Transverse colon (tissue), 4 donors: ENCODE measurements at regions not wholly inside any gene's neighbourhood (a gene's known extent, or its start where the extent isn't known, plus 50 kb on each side); places are given as distances from the start of the nearest gene placed in this dataset.

Source experiments
- DNase-seq: peaks from one replicate; pipeline ENCODE4 v3.0.0-alpha.2; 2019
- H3K27ac ChIP-seq, 4 donors: fragments of 200-600 bp; sonication (generic); 2 replicates each; pipeline ENCODE4 v1.5.1; 2016 to 2018; ENCODE audit warnings: inconsistent platforms in 4 of 4
- H3K27me3 ChIP-seq: fragments of 200-600 bp; sonication (generic); 2 replicates; pipeline ENCODE4 v1.5.1; 2017; ENCODE audit warnings: inconsistent platforms
- H3K36me3 ChIP-seq, 4 donors: fragments of 200-600 bp; sonication (generic); 2 replicates each; pipeline ENCODE4 v1.5.1; 2017 to 2019; ENCODE audit warnings: inconsistent platforms in 4 of 4
- H3K4me1 ChIP-seq, 4 donors: fragments of 200-600 bp; sonication (generic); 2 replicates each; pipeline ENCODE4 v1.5.1; 2017 to 2020; ENCODE audit warnings: inconsistent platforms in 4 of 4
- H3K4me3 ChIP-seq, 4 donors: fragments of 200-600 bp; sonication (generic); 1 replicate in 1 of 4; 2 replicates in 3 of 4; pipeline versions ENCODE4 v1.5.1 to v1.6.1; 2017 to 2019; ENCODE audit warnings: inconsistent platforms in 4 of 4
- H3K9me3 ChIP-seq, 2 donors: fragments of 200-600 bp; sonication (generic); 2 replicates each; pipeline ENCODE4 v1.5.1; 2017 to 2019; ENCODE audit warnings: inconsistent platforms in 2 of 2
- EP300 ChIP-seq: sonication (generic); formaldehyde crosslinking; IDR thresholded peaks from one replicate; pipeline ENCODE4 v1.6.1; 2017; ENCODE audit warnings: antibody characterized with exemption, low read depth
- POLR2A ChIP-seq: fragments of 450-650 bp; IDR thresholded peaks from one replicate; pipeline ENCODE4 v1.6.1; 2016; ENCODE audit warnings: antibody characterized with exemption, mild to moderate bottlenecking, moderate library complexity
- POLR2AphosphoS5 ChIP-seq, 3 donors: sonication (generic); formaldehyde crosslinking; IDR thresholded peaks; one replicate each; pipeline ENCODE4 v1.6.1; 2016; ENCODE audit warnings: antibody characterized with exemption in 3 of 3
- WGBS, 2 donors: methylation state at CpG; one replicate each; pipeline ENCODE4 v1.1.5; 2018; ENCODE audit warnings: low coverage in 1 of 2; 5-methylcytosine and 5-hydroxymethylcytosine counted together
- in situ Hi-C, 4 donors: fragments of 200-750 bp; cut with MboI; loops; one replicate each; pipeline versions ENCODE4 v1.15.0 to v1.15.1; 2017; ENCODE audit warnings: low sequenced_read_pairs in 3 of 4, low pct_ligation_motif_present in 1 of 4, low pct_unique_long_range_greater_than_20kb in 1 of 4
- intact Hi-C: fragments of 100-400 bp; cut with DNase I; formaldehyde crosslinking; loops from one replicate; pipeline ENCODE4 v1.15.1; 2023; ENCODE audit warnings: low total_unique reads
- TF ChIP-seq, protein P1 (sequence below), 5 experiments: fragments of 200-600 bp in 3 of 5; fragments of 450-650 bp in 2 of 5; sonication (generic) in 3 of 5; IDR thresholded peaks; 1 replicate in 2 of 5; 2 replicates in 3 of 5; pipeline ENCODE4 v1.5.1; 2016 to 2017; ENCODE audit warnings: antibody characterized with exemption in 5 of 5, inconsistent platforms in 3 of 5, mild to moderate bottlenecking in 2 of 5, moderate library complexity in 1 of 5

DNA sequence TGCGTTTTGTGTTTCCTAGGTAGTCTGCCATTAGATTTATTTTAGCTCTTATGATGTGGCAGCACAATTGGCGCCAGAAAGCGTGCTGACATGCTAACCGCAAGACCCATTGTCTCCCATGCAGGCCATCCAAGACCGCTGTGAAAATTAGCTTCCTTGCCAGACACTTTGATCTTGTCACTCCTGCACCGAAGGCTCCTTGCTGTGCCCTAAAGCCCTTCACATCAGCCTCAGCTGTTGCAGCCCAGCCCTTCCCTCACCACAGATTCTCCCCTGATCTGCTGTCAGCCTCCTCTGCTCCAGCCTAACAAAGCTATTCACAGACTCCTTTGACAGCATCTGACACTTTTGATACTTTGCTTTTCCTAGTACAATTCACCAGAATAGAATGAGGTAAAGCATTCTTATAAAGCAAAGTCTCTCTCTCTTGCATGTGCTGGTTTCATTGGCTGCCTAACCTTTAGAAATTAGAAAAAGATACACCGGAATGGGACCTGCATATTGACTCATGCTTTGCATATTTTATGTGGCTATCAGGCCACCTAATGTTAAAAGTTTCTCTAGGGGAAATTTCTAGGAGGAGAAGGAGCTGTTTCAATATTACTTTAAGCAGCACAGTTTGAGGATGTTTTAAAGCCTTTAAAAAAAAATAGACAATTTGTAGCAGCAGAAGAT, 280.3 kb upstream of the FMN2 start:
- Histone ChIP-seq H3K4me1 (peaks cover 0 to 12% (median 5%) of the 10 kb centered on the region in 4 donors), H3K36me3 (no peaks in the 10 kb centered on the region), H3K27ac (no peak overlapping the region), H3K4me3 (no peak overlapping the region), H3K27me3 (no peaks in the 10 kb centered on the region), H3K9me3 (no peaks in the 10 kb centered on the region)
- WGBS, 2 donors, result 69 to 89% methylated on average over 3 to 7 of the region's 7 CpGs
- TF ChIP-seq POLR2AphosphoS5 (IDR thresholded peaks at IDR 0.05) (no peak), POLR2A (no peak), EP300 (no peak)
- TF ChIP-seq, protein P1, sequence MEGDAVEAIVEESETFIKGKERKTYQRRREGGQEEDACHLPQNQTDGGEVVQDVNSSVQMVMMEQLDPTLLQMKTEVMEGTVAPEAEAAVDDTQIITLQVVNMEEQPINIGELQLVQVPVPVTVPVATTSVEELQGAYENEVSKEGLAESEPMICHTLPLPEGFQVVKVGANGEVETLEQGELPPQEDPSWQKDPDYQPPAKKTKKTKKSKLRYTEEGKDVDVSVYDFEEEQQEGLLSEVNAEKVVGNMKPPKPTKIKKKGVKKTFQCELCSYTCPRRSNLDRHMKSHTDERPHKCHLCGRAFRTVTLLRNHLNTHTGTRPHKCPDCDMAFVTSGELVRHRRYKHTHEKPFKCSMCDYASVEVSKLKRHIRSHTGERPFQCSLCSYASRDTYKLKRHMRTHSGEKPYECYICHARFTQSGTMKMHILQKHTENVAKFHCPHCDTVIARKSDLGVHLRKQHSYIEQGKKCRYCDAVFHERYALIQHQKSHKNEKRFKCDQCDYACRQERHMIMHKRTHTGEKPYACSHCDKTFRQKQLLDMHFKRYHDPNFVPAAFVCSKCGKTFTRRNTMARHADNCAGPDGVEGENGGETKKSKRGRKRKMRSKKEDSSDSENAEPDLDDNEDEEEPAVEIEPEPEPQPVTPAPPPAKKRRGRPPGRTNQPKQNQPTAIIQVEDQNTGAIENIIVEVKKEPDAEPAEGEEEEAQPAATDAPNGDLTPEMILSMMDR (IDR thresholded peaks at IDR 0.05), result no peak
- no peak for DNase-seq
- in situ Hi-C loops (no loop called here), intact Hi-C loops (no loop called here)

DNA sequence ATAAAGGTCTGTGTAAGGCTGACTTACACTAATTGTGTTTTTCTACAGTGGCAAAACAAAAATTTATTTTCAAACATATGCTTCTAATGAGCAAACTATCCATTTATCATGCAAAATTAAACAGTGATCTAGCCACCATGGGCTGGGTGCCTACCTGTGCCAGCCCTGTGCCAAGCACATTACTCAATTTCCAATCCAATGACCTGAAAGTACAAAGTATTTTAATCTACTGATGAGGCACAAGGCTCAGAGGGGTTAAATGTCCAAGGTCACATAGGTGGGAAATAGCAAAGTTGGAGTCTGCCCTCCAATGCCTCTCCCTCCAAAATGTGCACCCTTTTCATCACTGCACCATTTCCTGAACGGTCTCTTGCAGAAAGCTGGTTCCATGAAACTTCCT, 279.1 kb upstream of the FMN2 start:
- no peak overlapping the region for H3K27ac ChIP-seq
- in situ Hi-C loops, result no loop called here

DNA sequence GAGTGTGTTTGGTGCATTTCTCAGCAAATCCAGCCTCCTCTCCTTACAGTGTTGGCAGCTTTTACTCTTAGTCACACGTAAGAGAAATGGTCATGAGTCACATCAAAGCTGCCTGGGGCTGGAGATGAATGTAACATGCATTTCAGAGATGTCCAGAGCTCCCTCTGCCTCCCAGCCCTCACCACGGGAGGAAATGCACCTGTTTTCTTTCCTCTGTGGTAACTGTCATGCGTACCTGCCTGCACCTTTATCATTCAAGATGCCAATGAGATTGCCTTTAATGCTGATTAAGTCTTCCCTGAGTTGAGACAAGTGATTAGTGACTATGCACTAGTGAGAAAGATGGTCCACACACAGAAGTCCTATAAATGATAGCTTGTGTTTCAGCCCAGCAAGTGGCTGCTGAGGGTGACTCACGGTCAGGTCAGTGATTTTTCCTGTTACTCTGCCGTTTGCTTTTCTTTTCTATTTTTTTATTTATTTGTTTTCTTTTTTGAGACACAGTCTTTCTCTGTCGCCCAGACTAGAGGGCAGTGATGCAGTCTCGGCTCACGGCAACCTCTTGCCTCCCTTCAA, 277.3 kb upstream of the FMN2 start:
- Histone ChIP-seq H3K27ac (peak overlapping the region; percentile 2 to 84 (median 66)), H3K4me1 (peaks cover 0 to 11% (median 5%) of the 10 kb centered on the region in 4 donors), H3K4me3 (no peak overlapping the region), H3K36me3 (no peaks in the 10 kb centered on the region), H3K9me3 (no peaks in the 10 kb centered on the region), H3K27me3 (no peaks in the 10 kb centered on the region)
- in situ Hi-C loops (no loop called here), intact Hi-C loops (no loop called here)
- no peak for TF ChIP-seq POLR2A
- peak; percentile 10 for TF ChIP-seq EP300
- TF ChIP-seq, protein P1 (IDR thresholded peaks at IDR 0.05), result no peak
- peak in 1 of 3 donors; percentile 21 for TF ChIP-seq POLR2AphosphoS5 (IDR thresholded peaks at IDR 0.05)
- 49 to 63% methylated on average over 7 to 8 of the region's 8 CpGs for WGBS, 2 donors
- DNase-seq, result no peak

More for the DNA sequence above, 279.1 kb upstream of the FMN2 start:
- 67 to 100% methylated on average over 1 of the region's 1 CpG for WGBS, 2 donors
- intact Hi-C loops, result no loop called here
- no peak overlapping the region for H3K4me3 ChIP-seq
- H3K9me3 ChIP-seq, result no peaks in the 10 kb centered on the region
- TF ChIP-seq EP300 (no peak), POLR2AphosphoS5 (IDR thresholded peaks at IDR 0.05) (no peak), POLR2A (no peak)
- TF ChIP-seq, protein P1 (IDR thresholded peaks at IDR 0.05), result no peak
- no peak for DNase-seq
- no peaks in the 10 kb centered on the region for H3K27me3 ChIP-seq
- H3K36me3 ChIP-seq, result no peaks in the 10 kb centered on the region
- H3K4me1 ChIP-seq, result peaks cover 0 to 11% (median 5%) of the 10 kb centered on the region in 4 donors

DNA sequence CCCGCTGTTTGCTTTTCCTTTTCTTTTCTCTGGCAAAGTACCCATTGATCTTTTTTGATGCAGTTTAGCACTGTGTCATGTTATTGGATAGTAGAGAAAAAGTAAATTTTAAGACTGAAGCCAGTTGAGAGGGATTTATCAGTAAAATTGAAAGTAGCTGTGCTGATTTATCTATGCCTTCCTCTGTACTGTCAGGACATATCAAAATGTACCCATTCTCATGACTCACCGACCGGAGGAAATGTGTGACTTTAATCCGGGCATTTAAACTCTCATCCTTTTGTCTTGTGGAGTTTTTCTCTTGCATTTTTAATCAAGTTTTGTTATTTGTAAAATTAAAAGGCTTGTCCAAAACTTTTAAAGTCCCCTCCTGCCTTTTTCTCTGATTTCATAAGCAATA, 276.6 kb upstream of the FMN2 start:
- in situ Hi-C loops (no loop called here), intact Hi-C loops (no loop called here)
- Histone ChIP-seq H3K9me3 (no peaks in the 10 kb centered on the region), H3K27me3 (no peaks in the 10 kb centered on the region), H3K36me3 (no peaks in the 10 kb centered on the region), H3K4me1 (peaks cover 0 to 11% (median 5%) of the 10 kb centered on the region in 4 donors), H3K4me3 (no peak overlapping the region), H3K27ac (peak overlapping the region; percentile 2 to 84 (median 66))
- TF ChIP-seq POLR2A (no peak), EP300 (no peak), POLR2AphosphoS5 (IDR thresholded peaks at IDR 0.05) (no peak)
- TF ChIP-seq, protein P1 (IDR thresholded peaks at IDR 0.05), result no peak
- DNase-seq, result no peak
- 87 to 93% methylated on average over 4 of the region's 4 CpGs for WGBS, 2 donors
